ENCODE measurements at regions not wholly inside any gene's neighbourhood (a gene's known extent, or its start where the extent isn't known, plus 50 kb on each side); places are given as distances from the start of the nearest gene placed in this dataset.
"Not testable (repeated sequence)": the region's sequence is repeated elsewhere in the genome, so short reads cannot be mapped to it uniquely, and the experiment has no call there.

DNA sequence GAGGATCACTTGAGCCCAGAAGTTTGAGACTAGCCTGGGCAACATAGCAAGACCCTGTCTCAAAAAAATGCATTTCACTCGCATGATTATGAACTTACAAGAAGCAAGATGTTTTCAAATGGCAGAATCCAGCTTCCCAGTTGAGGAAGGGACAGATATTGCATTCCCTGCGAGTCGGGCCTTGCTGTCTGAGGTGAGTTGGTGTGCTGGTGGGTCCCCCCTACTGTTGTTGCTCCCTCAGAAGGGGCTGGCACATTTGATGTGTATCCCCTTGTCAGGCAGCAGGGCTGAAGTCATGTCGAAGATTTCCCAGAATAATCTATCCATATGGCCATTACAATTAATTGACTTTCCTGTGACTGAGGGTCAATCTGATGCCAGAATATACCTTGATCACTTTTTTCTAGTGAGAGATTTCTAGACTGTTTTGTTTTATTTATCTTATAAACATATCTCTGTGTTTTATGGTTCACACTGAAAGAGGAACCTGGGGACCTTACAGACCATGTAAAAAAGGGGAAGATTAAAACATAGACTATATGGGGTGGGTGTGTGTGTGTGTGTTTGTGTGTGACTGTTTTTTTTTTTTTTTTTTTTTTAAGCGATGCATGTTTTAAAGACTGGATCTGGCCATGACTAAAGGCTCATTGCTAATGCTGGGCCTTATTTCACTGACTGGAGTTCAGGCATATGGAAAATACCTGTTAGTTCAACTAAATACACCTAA is 112.1 kb upstream of the MRPS22 start:
- Histone ChIP-seq H3K27me3 (ENCODE audit: insufficient read depth, low read length) (no peaks in the 10 kb centered on the region), H3K9me3 (ENCODE audit: low read length) (no peaks in the 10 kb centered on the region), H3K4me3 (ENCODE audit: low read depth, low read length, poor library complexity, severe bottlenecking) (no peak overlapping the region), H3K9ac (ENCODE audit: low read length) (no peak overlapping the region), H3K36me3 (ENCODE audit: insufficient read depth, low read length) (no peaks in the 10 kb centered on the region), H3K79me2 (ENCODE audit: insufficient read depth, low read length) (no peaks in the 10 kb centered on the region), H4K20me1 (ENCODE audit: insufficient read depth, low read length) (no peaks in the 10 kb centered on the region), H3K4me2 (ENCODE audit: low read length) (no peak overlapping the region), H3K4me1 (ENCODE audit: insufficient read depth, low read length, severe bottlenecking) (no peaks in the 10 kb centered on the region), H2AFZ (ENCODE audit: low read length) (no peak overlapping the region), H3K9me2 (ENCODE audit: low read depth, low read length) (no peaks in the 10 kb centered on the region), H3F3A (ENCODE audit: insufficient read depth, low read length) (no peaks in the 10 kb centered on the region), H3K27ac (ENCODE audit: low read depth, low read length, poor library complexity, severe bottlenecking) (no peak overlapping the region)
- TF ChIP-seq EZH2 (IDR thresholded peaks at IDR 0.05; ENCODE audit: borderline replicate concordance, low read length) = no peak
- TF ChIP-seq CTCF (IDR thresholded peaks at IDR 0.05; ENCODE audit: low read length) = no peak

DNA sequence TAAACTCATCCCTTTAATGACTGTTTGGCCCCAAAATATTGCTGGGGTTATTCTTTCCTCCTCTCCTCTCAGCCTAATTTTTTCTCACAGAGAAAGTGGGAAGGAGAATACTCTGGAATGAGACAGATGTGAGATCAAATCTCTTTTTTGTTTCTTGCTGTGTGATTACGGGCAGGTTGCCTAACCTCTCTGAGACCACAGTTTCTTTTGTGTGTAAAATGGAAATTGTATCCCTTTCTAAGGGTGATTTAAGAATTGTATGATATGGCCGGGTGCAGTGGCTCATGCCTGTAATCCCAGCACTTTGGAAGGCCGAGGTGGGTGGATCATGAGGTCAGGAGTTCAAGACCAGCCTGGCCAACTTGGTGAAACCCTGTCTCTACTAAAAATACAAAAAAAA is 111.5 kb upstream of the MRPS22 start:
- H3K9me2 ChIP-seq (ENCODE audit: low read depth, low read length); H3K27ac ChIP-seq (ENCODE audit: low read depth, low read length, poor library complexity, severe bottlenecking); H4K20me1 ChIP-seq (ENCODE audit: insufficient read depth, low read length); H3K4me1 ChIP-seq (ENCODE audit: insufficient read depth, low read length, severe bottlenecking); H2AFZ ChIP-seq (ENCODE audit: low read length); H3F3A ChIP-seq (ENCODE audit: insufficient read depth, low read length); H3K9me3 ChIP-seq (ENCODE audit: low read length); H3K36me3 ChIP-seq (ENCODE audit: insufficient read depth, low read length); H3K79me2 ChIP-seq (ENCODE audit: insufficient read depth, low read length); H3K27me3 ChIP-seq (ENCODE audit: insufficient read depth, low read length); H3K4me3 ChIP-seq (ENCODE audit: low read depth, low read length, poor library complexity, severe bottlenecking); H3K4me2 ChIP-seq (ENCODE audit: low read length); H3K9ac ChIP-seq (ENCODE audit: low read length): not testable (repeated sequence)

GRCh38 chr3:139234491-139234890 is 109.3 kb upstream of the MRPS22 start:
- H3K4me1 ChIP-seq (ENCODE audit: insufficient read depth, low read length, severe bottlenecking) = no peaks in the 10 kb centered on the region
- H2AFZ ChIP-seq (ENCODE audit: low read length) = no peak overlapping the region
- no peak overlapping the region for H3K27ac ChIP-seq (ENCODE audit: low read depth, low read length, poor library complexity, severe bottlenecking)
- H3K27me3 ChIP-seq (ENCODE audit: insufficient read depth, low read length) = no peaks in the 10 kb centered on the region
- H3K4me3 ChIP-seq (ENCODE audit: low read depth, low read length, poor library complexity, severe bottlenecking) = no peak overlapping the region
- no peak overlapping the region for H3K4me2 ChIP-seq (ENCODE audit: low read length)
- no peaks in the 10 kb centered on the region for H3F3A ChIP-seq (ENCODE audit: insufficient read depth, low read length)
- TF ChIP-seq CTCF (IDR thresholded peaks at IDR 0.05; ENCODE audit: low read length) (no peak), EZH2 (IDR thresholded peaks at IDR 0.05; ENCODE audit: borderline replicate concordance, low read length) (no peak)
- H3K9ac ChIP-seq (ENCODE audit: low read length) = no peak overlapping the region
- H4K20me1 ChIP-seq (ENCODE audit: insufficient read depth, low read length) = no peaks in the 10 kb centered on the region
- no peaks in the 10 kb centered on the region for H3K79me2 ChIP-seq (ENCODE audit: insufficient read depth, low read length)
- H3K9me3 ChIP-seq (ENCODE audit: low read length) = no peaks in the 10 kb centered on the region
- H3K36me3 ChIP-seq (ENCODE audit: insufficient read depth, low read length) = no peaks in the 10 kb centered on the region
- no peaks in the 10 kb centered on the region for H3K9me2 ChIP-seq (ENCODE audit: low read depth, low read length)

DNA sequence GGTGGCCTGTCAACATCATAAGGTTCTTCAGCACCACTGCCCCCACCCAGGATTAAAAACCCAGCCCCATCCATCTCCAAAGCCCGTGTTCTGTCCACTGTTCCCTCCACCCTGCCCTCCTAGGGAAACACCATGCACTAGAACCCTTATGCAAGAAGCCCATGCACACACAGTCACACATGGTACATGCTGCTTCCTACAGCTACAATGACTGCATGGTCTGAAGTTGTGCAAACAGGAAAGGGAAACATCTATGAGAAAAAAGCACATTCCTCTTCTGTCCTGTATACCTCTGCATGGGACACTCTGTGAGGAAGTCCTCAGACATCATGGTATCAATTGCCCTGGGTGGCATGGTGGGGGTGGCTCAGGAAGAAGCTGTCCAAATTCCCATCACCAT is 108.6 kb upstream of the MRPS22 start:
- no peak overlapping the region for H3K4me3 ChIP-seq (ENCODE audit: low read depth, low read length, poor library complexity, severe bottlenecking)
- no peak overlapping the region for H3K27ac ChIP-seq (ENCODE audit: low read depth, low read length, poor library complexity, severe bottlenecking)
- H3F3A ChIP-seq (ENCODE audit: insufficient read depth, low read length) = no peaks in the 10 kb centered on the region
- no peaks in the 10 kb centered on the region for H3K79me2 ChIP-seq (ENCODE audit: insufficient read depth, low read length)
- no peaks in the 10 kb centered on the region for H3K4me1 ChIP-seq (ENCODE audit: insufficient read depth, low read length, severe bottlenecking)
- no peak overlapping the region for H3K9ac ChIP-seq (ENCODE audit: low read length)
- no peaks in the 10 kb centered on the region for H3K9me3 ChIP-seq (ENCODE audit: low read length)
- H3K27me3 ChIP-seq (ENCODE audit: insufficient read depth, low read length) = no peaks in the 10 kb centered on the region
- H2AFZ ChIP-seq (ENCODE audit: low read length) = no peak overlapping the region
- H3K36me3 ChIP-seq (ENCODE audit: insufficient read depth, low read length) = no peaks in the 10 kb centered on the region
- no peak overlapping the region for H3K4me2 ChIP-seq (ENCODE audit: low read length)
- H4K20me1 ChIP-seq (ENCODE audit: insufficient read depth, low read length) = no peaks in the 10 kb centered on the region
- TF ChIP-seq EZH2 (IDR thresholded peaks at IDR 0.05; ENCODE audit: borderline replicate concordance, low read length) = no peak
- TF ChIP-seq CTCF (IDR thresholded peaks at IDR 0.05; ENCODE audit: low read length) = no peak
- H3K9me2 ChIP-seq (ENCODE audit: low read depth, low read length) = no peaks in the 10 kb centered on the region
